Endothelial cell (in vitro differentiated cells): ENCODE measurements at regions not wholly inside any gene's neighbourhood (a gene's known extent, or its start where the extent isn't known, plus 50 kb on each side); places are given as distances from the start of the nearest gene placed in this dataset.

Experiments
- DNase-seq: peaks from one replicate; pipeline ENCODE4 v3.0.0; 2021; ENCODE audit warnings: low spot score
- H3K27ac Mint-ChIP-seq: one replicate; pipeline ENCODE4 v1.8.0; 2021; ENCODE audit warnings: mixed read lengths, inconsistent platforms; ENCODE audit not compliant: unreplicated experiment
- H3K27me3 Mint-ChIP-seq: one replicate; pipeline ENCODE4 v1.8.0; 2021; ENCODE audit warnings: mild to moderate bottlenecking, moderate library complexity, mixed read lengths, inconsistent platforms; ENCODE audit not compliant: unreplicated experiment
- H3K36me3 Mint-ChIP-seq: one replicate; pipeline ENCODE4 v1.8.0; 2021; ENCODE audit warnings: mild to moderate bottlenecking, low read depth, mixed read lengths, inconsistent platforms; ENCODE audit not compliant: unreplicated experiment
- H3K4me1 Mint-ChIP-seq: one replicate; pipeline ENCODE4 v1.8.0; 2021; ENCODE audit warnings: mild to moderate bottlenecking, mixed read lengths, inconsistent platforms; ENCODE audit not compliant: unreplicated experiment
- H3K4me3 Mint-ChIP-seq: one replicate; pipeline ENCODE4 v1.8.0; 2021; ENCODE audit warnings: mild to moderate bottlenecking, mixed read lengths, inconsistent platforms; ENCODE audit not compliant: unreplicated experiment
- H3K9me3 Mint-ChIP-seq: one replicate; pipeline ENCODE4 v1.8.0; 2021; ENCODE audit warnings: mixed read lengths, inconsistent platforms; ENCODE audit not compliant: unreplicated experiment
- CTCF ChIP-seq: fragments of 200-600 bp; sonication (generic); IDR thresholded peaks from one replicate; pipeline ENCODE4 v1.5.0; 2021; ENCODE audit warnings: antibody characterized with exemption; ENCODE audit not compliant: unreplicated experiment

- Mint-ChIP-seq H3K27me3 (peaks cover 1% of the 10 kb centered on the region), H3K4me3 (no peak overlapping the region), H3K9me3 (no peaks in the 10 kb centered on the region), H3K27ac (no peak overlapping the region), H3K4me1 (no peaks in the 10 kb centered on the region), H3K36me3 (no peaks in the 10 kb centered on the region)
- TF ChIP-seq CTCF, result no peak
- no peak for DNase-seq
Observed at GRCh38 chr2:183519371-183520056, 395.3 kb downstream of the NUP35 start.

- no peak overlapping the region for H3K27ac Mint-ChIP-seq
- DNase-seq, result no peak
- H3K4me3 Mint-ChIP-seq, result no peak overlapping the region
- no peaks in the 10 kb centered on the region for H3K36me3 Mint-ChIP-seq
- no peaks in the 10 kb centered on the region for H3K9me3 Mint-ChIP-seq
- no peak for TF ChIP-seq CTCF
- H3K27me3 Mint-ChIP-seq, result peaks cover 1% of the 10 kb centered on the region
- H3K4me1 Mint-ChIP-seq, result no peaks in the 10 kb centered on the region
Observed at GRCh38 chr2:183521911-183522310, 397.7 kb downstream of the NUP35 start.

- TF ChIP-seq CTCF, result no peak
- no peak for DNase-seq
- H3K9me3 Mint-ChIP-seq, result no peaks in the 10 kb centered on the region
- H3K36me3 Mint-ChIP-seq, result no peaks in the 10 kb centered on the region
- no peak overlapping the region for H3K4me3 Mint-ChIP-seq
- H3K27ac Mint-ChIP-seq, result no peak overlapping the region
- no peaks in the 10 kb centered on the region for H3K4me1 Mint-ChIP-seq
- H3K27me3 Mint-ChIP-seq, result peaks cover 1% of the 10 kb centered on the region
Observed at GRCh38 chr2:183522489-183523266, 398.4 kb downstream of the NUP35 start.

- TF ChIP-seq CTCF, result no peak
- Mint-ChIP-seq H3K4me3 (no peak overlapping the region), H3K9me3 (no peaks in the 10 kb centered on the region), H3K4me1 (no peaks in the 10 kb centered on the region), H3K27ac (no peak overlapping the region), H3K36me3 (no peaks in the 10 kb centered on the region), H3K27me3 (no peaks in the 10 kb centered on the region)
- no peak for DNase-seq
Observed at GRCh38 chr2:183530333-183530901, 406.2 kb downstream of the NUP35 start.

GRCh38 chr2:183532514-183532913 lies 408.3 kb downstream of the NUP35 start:
- Mint-ChIP-seq H3K4me1 (no peaks in the 10 kb centered on the region), H3K9me3 (no peaks in the 10 kb centered on the region), H3K4me3 (no peak overlapping the region), H3K27me3 (no peaks in the 10 kb centered on the region), H3K36me3 (no peaks in the 10 kb centered on the region), H3K27ac (no peak overlapping the region)
- no peak for DNase-seq
- no peak for TF ChIP-seq CTCF
